Thyroid gland (tissue), 4 donors: ENCODE measurements at regions not wholly inside any gene's neighbourhood (a gene's known extent, or its start where the extent isn't known, plus 50 kb on each side); places are given as distances from the start of the nearest gene placed in this dataset.

Experiments
- DNase-seq, 2 donors: peaks; one replicate each; pipeline ENCODE4 v3.0.0-alpha.2; 2019
- H3K27ac ChIP-seq, 3 donors: fragments of 200-600 bp; sonication (generic); 1 replicate in 2 of 3; 2 replicates in 1 of 3; pipeline ENCODE4 v1.5.1; 2016 to 2019; ENCODE audit warnings: mild to moderate bottlenecking in 1 of 3, moderate library complexity in 1 of 3
- H3K27me3 ChIP-seq: fragments of 200-600 bp; sonication (generic); one replicate; pipeline ENCODE4 v1.5.1; 2019
- H3K36me3 ChIP-seq, 2 donors: fragments of 200-600 bp; sonication (generic); one replicate each; pipeline ENCODE4 v1.5.1; 2016 to 2019
- H3K4me1 ChIP-seq, 2 donors: fragments of 200-600 bp; sonication (generic); one replicate each; pipeline ENCODE4 v1.5.1; 2017 to 2019
- H3K4me3 ChIP-seq, 3 donors: fragments of 200-600 bp; sonication (generic); replicated peaks in 1 of 3; 1 replicate in 2 of 3; 2 replicates in 1 of 3; pipeline ENCODE4 v1.5.1; 2016; ENCODE audit warnings: mild to moderate bottlenecking in 1 of 3
- H3K9me3 ChIP-seq: fragments of 200-600 bp; sonication (generic); one replicate; pipeline ENCODE4 v1.5.1; 2017
- CTCF ChIP-seq, 6 experiments: fragments of 200-600 bp in 3 of 6; fragments of 450-650 bp in 3 of 6; sonication (generic) in 3 of 6; IDR thresholded peaks; one replicate each; pipeline ENCODE4 v1.5.1; 2016 to 2019; ENCODE audit warnings: antibody characterized with exemption in 6 of 6, mild to moderate bottlenecking in 2 of 6, inconsistent platforms in 1 of 6, moderate library complexity in 1 of 6
- POLR2A ChIP-seq, 2 donors: fragments of 450-650 bp; IDR thresholded peaks; one replicate each; pipeline ENCODE4 v1.6.1; 2017; ENCODE audit warnings: antibody characterized with exemption in 2 of 2, mild to moderate bottlenecking in 2 of 2, moderate library complexity in 1 of 2
- WGBS, 2 donors: methylation state at CpG; one replicate each; pipeline ENCODE4 v1.1.5; 2017; 5-methylcytosine and 5-hydroxymethylcytosine counted together
- intact Hi-C: fragments of 100-400 bp; cut with DNase I; formaldehyde crosslinking; loops from one replicate; pipeline ENCODE4 v1.15.1; 2023

- Histone ChIP-seq H3K36me3 (no peaks in the 10 kb centered on the region), H3K4me1 (no peaks in the 10 kb centered on the region), H3K4me3 (no peak overlapping the region), H3K27ac (no peak overlapping the region), H3K27me3 (no peaks in the 10 kb centered on the region), H3K9me3 (no peaks in the 10 kb centered on the region)
- no peak for DNase-seq
- 31 to 34% methylated on average over 4 of the region's 4 CpGs for WGBS, 2 donors
- peak in 5 of 6 experiments; percentile 12 to 64 (median 38) for TF ChIP-seq CTCF (IDR thresholded peaks at IDR 0.05)
- no peak for TF ChIP-seq POLR2A (IDR thresholded peaks at IDR 0.05)
- intact Hi-C loops, result no loop called here
Measured at GRCh38 chr18:5600378-5601071, 56.7 kb upstream of the EPB41L3 start.

- 39 to 58% methylated on average over 2 of the region's 2 CpGs for WGBS, 2 donors
- H3K27me3 ChIP-seq, result no peaks in the 10 kb centered on the region
- no peaks in the 10 kb centered on the region for H3K9me3 ChIP-seq
- no peak for TF ChIP-seq POLR2A (IDR thresholded peaks at IDR 0.05)
- no peak for TF ChIP-seq CTCF (IDR thresholded peaks at IDR 0.05)
- intact Hi-C loops, result no loop called here
- no peaks in the 10 kb centered on the region for H3K36me3 ChIP-seq
- DNase-seq, result no peak
- H3K4me3 ChIP-seq, result no peak overlapping the region
- no peak overlapping the region for H3K27ac ChIP-seq
- H3K4me1 ChIP-seq, result no peaks in the 10 kb centered on the region
Measured at GRCh38 chr18:5596585-5596984, 52.8 kb upstream of the EPB41L3 start.
